ENCODE measurements at regions not wholly inside any gene's neighbourhood (a gene's known extent, or its start where the extent isn't known, plus 50 kb on each side); places are given as distances from the start of the nearest gene placed in this dataset.

DNA sequence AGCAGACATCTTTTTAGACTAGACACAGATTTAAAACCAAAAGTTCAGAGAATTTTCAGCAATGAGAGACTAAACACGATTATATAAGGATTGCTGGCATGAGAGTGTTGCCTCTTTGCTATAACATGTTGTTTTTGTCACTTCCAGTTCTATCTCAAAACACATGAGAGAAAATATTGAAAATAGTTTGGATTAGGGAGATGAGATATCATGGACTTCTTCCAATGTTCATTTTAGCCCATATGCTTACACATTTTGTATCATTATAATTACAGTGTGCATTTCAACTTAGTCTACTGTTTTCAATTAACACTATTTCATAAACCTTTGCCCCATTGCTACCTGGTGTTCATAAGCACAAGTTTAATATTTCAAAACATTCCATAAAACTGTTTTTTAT, 175.9 kb upstream of the PGR start:
- TF ChIP-seq, protein P1, sequence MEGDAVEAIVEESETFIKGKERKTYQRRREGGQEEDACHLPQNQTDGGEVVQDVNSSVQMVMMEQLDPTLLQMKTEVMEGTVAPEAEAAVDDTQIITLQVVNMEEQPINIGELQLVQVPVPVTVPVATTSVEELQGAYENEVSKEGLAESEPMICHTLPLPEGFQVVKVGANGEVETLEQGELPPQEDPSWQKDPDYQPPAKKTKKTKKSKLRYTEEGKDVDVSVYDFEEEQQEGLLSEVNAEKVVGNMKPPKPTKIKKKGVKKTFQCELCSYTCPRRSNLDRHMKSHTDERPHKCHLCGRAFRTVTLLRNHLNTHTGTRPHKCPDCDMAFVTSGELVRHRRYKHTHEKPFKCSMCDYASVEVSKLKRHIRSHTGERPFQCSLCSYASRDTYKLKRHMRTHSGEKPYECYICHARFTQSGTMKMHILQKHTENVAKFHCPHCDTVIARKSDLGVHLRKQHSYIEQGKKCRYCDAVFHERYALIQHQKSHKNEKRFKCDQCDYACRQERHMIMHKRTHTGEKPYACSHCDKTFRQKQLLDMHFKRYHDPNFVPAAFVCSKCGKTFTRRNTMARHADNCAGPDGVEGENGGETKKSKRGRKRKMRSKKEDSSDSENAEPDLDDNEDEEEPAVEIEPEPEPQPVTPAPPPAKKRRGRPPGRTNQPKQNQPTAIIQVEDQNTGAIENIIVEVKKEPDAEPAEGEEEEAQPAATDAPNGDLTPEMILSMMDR (IDR thresholded peaks at IDR 0.05; ENCODE audit: extremely low read depth in 1 of 2, insufficient read depth in 1 of 2, low read depth in 1 of 2, low read length in 2 of 2): no peak
- TF ChIP-seq POLR2A (IDR thresholded peaks at IDR 0.05; ENCODE audit: low read depth, low read length): no peak
- TF ChIP-seq, protein P2, sequence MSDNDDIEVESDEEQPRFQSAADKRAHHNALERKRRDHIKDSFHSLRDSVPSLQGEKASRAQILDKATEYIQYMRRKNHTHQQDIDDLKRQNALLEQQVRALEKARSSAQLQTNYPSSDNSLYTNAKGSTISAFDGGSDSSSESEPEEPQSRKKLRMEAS (IDR thresholded peaks at IDR 0.05; ENCODE audit: insufficient read depth, insufficient read length): no peak
- no peak for TF ChIP-seq GATA2 (IDR thresholded peaks at IDR 0.05; ENCODE audit: insufficient read depth, insufficient read length, low read depth, low read length)
- TF ChIP-seq POLR2AphosphoS5 (IDR thresholded peaks at IDR 0.05; ENCODE audit: insufficient read depth, low read depth, low read length): no peak
- no peak for TF ChIP-seq MYC (IDR thresholded peaks at IDR 0.05; ENCODE audit: low read depth, low read length)
- TF ChIP-seq FOS (IDR thresholded peaks at IDR 0.05; ENCODE audit: borderline replicate concordance, insufficient read depth, low read length): no peak
- no peak for TF ChIP-seq EZH2 (IDR thresholded peaks at IDR 0.05; ENCODE audit: borderline replicate concordance, low read depth, low read length, severe bottlenecking)
